Breast epithelium (tissue), 3 donors: ENCODE measurements at regions not wholly inside any gene's neighbourhood (a gene's known extent, or its start where the extent isn't known, plus 50 kb on each side); places are given as distances from the start of the nearest gene placed in this dataset.

Experiments used
- POLR2A ChIP-seq: fragments of 450-650 bp; IDR thresholded peaks from one replicate; pipeline ENCODE4 v1.6.1; 2016; ENCODE audit warnings: antibody characterized with exemption, mild to moderate bottlenecking, moderate library complexity
- TF ChIP-seq, protein P1 (sequence below), 3 donors: fragments of 450-650 bp; IDR thresholded peaks; one replicate each; pipeline ENCODE4 v1.5.1; 2016 to 2017; ENCODE audit warnings: antibody characterized with exemption in 3 of 3, mild to moderate bottlenecking in 3 of 3, moderate library complexity in 3 of 3

DNA sequence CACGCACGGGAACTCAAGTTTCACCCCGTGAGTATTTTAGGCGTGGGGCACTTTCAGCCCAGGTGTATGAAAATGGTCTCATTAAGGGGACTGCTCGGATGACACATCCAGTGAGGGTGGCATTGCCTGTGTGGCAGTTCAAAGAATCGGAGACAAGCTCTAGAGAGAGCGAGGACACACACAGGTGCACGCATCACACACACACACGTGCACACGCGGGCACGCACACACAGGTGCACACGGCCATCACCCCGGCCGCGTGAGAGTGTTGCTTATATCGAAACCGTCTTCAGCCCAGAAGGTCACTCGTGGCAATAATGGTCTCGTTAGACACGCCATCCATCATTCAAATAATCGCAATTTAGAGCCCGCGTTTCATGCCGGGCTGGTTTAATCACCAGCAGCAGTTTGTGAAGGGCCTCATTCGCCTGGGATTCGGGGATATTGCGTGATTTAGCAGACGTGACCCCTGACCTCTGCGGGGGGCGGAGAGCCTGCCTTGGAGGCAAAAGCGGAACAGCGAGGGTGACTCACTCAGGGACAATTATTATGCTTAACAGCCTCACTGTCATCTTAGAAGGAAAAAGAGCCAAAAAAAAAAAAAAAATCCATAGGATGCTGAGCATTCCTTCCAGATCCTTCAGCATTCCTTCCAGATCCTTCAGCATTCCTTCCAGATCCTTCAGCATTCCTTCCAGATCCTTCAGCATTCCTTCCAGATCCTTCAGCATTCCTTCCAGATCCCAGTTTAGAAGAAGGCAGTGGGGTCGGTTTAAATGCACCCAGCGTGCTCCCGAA, 89.4 kb upstream of the PPP2R3B start:
- no peak for TF ChIP-seq POLR2A
- TF ChIP-seq, protein P1, sequence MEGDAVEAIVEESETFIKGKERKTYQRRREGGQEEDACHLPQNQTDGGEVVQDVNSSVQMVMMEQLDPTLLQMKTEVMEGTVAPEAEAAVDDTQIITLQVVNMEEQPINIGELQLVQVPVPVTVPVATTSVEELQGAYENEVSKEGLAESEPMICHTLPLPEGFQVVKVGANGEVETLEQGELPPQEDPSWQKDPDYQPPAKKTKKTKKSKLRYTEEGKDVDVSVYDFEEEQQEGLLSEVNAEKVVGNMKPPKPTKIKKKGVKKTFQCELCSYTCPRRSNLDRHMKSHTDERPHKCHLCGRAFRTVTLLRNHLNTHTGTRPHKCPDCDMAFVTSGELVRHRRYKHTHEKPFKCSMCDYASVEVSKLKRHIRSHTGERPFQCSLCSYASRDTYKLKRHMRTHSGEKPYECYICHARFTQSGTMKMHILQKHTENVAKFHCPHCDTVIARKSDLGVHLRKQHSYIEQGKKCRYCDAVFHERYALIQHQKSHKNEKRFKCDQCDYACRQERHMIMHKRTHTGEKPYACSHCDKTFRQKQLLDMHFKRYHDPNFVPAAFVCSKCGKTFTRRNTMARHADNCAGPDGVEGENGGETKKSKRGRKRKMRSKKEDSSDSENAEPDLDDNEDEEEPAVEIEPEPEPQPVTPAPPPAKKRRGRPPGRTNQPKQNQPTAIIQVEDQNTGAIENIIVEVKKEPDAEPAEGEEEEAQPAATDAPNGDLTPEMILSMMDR (IDR thresholded peaks at IDR 0.05): no peak
